ENCODE measurements at regions not wholly inside any gene's neighbourhood (a gene's known extent, or its start where the extent isn't known, plus 50 kb on each side); places are given as distances from the start of the nearest gene placed in this dataset.

DNA sequence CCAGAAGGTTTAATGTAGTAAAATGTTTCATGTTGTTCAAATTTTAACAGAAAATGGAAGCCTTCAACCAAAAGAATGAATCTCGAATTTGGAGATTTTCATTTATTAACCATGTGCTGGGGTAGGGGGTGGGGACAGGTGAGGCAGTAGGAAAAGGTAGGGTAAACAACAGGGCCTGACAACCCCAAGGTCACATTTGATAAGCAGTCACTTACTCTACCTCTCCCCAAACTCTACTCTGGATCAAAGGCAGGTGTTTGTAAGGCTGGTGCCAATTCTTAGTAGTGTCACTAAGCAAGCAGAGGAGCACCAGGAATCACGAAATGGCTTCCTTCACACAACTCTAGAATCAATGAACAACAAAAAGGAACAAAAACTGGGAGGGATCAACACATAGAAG is 138.0 kb downstream of the ZFAND4 start:
- no peak for TF ChIP-seq CTCF (IDR thresholded peaks at IDR 0.05; ENCODE audit: extremely low read depth, low read depth, low read length)
- peaks cover 10% of the 10 kb centered on the region for H4K20me1 ChIP-seq (ENCODE audit: insufficient read depth, low read length)
- H3K79me2 ChIP-seq (ENCODE audit: insufficient read depth, low read length): no peaks in the 10 kb centered on the region
- H3K4me2 ChIP-seq (ENCODE audit: insufficient read depth, low read length): no peak overlapping the region
- no peaks in the 10 kb centered on the region for H3K27me3 ChIP-seq (ENCODE audit: insufficient read depth, low read length)
- H3K9me3 ChIP-seq (ENCODE audit: low read depth, low read length): no peaks in the 10 kb centered on the region
- no peak for DNase-seq (ENCODE audit: insufficient read length, low spot score, missing footprints)
- H3K27ac ChIP-seq (ENCODE audit: low read depth, low read length): no peak overlapping the region
- no peak overlapping the region for H3K4me3 ChIP-seq (ENCODE audit: insufficient read depth, low read length)
- no peaks in the 10 kb centered on the region for H3K4me1 ChIP-seq (ENCODE audit: insufficient read depth, low read length)
- no peaks in the 10 kb centered on the region for H3K36me3 ChIP-seq (ENCODE audit: insufficient read depth, low read length)
- no peak overlapping the region for H2AFZ ChIP-seq (ENCODE audit: low read length)

- H3K9me3 ChIP-seq (ENCODE audit: low read depth, low read length): no peaks in the 10 kb centered on the region
- no peaks in the 10 kb centered on the region for H3K36me3 ChIP-seq (ENCODE audit: insufficient read depth, low read length)
- H4K20me1 ChIP-seq (ENCODE audit: insufficient read depth, low read length): peaks cover 10% of the 10 kb centered on the region
- no peaks in the 10 kb centered on the region for H3K4me1 ChIP-seq (ENCODE audit: insufficient read depth, low read length)
- H3K79me2 ChIP-seq (ENCODE audit: insufficient read depth, low read length): no peaks in the 10 kb centered on the region
- no peak overlapping the region for H3K27ac ChIP-seq (ENCODE audit: low read depth, low read length)
- TF ChIP-seq CTCF (IDR thresholded peaks at IDR 0.05; ENCODE audit: extremely low read depth, low read depth, low read length): no peak
- no peak overlapping the region for H2AFZ ChIP-seq (ENCODE audit: low read length)
- no peak overlapping the region for H3K4me3 ChIP-seq (ENCODE audit: insufficient read depth, low read length)
- no peak overlapping the region for H3K4me2 ChIP-seq (ENCODE audit: insufficient read depth, low read length)
- no peak for DNase-seq (ENCODE audit: insufficient read length, low spot score, missing footprints)
- no peaks in the 10 kb centered on the region for H3K27me3 ChIP-seq (ENCODE audit: insufficient read depth, low read length)
These were observed 140.1 kb downstream of the ZFAND4 start for GRCh38 chr10:45532480-45532879.

- Histone ChIP-seq H3K27me3 (ENCODE audit: insufficient read depth, low read length) (no peaks in the 10 kb centered on the region), H3K4me2 (ENCODE audit: insufficient read depth, low read length) (no peak overlapping the region), H3K9me3 (ENCODE audit: low read depth, low read length) (no peaks in the 10 kb centered on the region), H2AFZ (ENCODE audit: low read length) (no peak overlapping the region), H3K27ac (ENCODE audit: low read depth, low read length) (no peak overlapping the region), H3K4me1 (ENCODE audit: insufficient read depth, low read length) (no peaks in the 10 kb centered on the region), H4K20me1 (ENCODE audit: insufficient read depth, low read length) (peaks cover 9% of the 10 kb centered on the region), H3K36me3 (ENCODE audit: insufficient read depth, low read length) (no peaks in the 10 kb centered on the region), H3K79me2 (ENCODE audit: insufficient read depth, low read length) (no peaks in the 10 kb centered on the region), H3K4me3 (ENCODE audit: insufficient read depth, low read length) (no peak overlapping the region)
- TF ChIP-seq CTCF (IDR thresholded peaks at IDR 0.05; ENCODE audit: extremely low read depth, low read depth, low read length): no peak
- no peak for DNase-seq (ENCODE audit: insufficient read length, low spot score, missing footprints)
These were observed 146.2 kb downstream of the ZFAND4 start for GRCh38 chr10:45526309-45526905.

GRCh38 chr10:45520476-45520875 is 146.5 kb downstream of the ALOX5 start:
- no peak overlapping the region for H3K4me2 ChIP-seq (ENCODE audit: insufficient read depth, low read length)
- H3K36me3 ChIP-seq (ENCODE audit: insufficient read depth, low read length): no peaks in the 10 kb centered on the region
- H3K79me2 ChIP-seq (ENCODE audit: insufficient read depth, low read length): peaks cover 5% of the 10 kb centered on the region
- no peaks in the 10 kb centered on the region for H3K9me3 ChIP-seq (ENCODE audit: low read depth, low read length)
- no peaks in the 10 kb centered on the region for H3K4me1 ChIP-seq (ENCODE audit: insufficient read depth, low read length)
- H4K20me1 ChIP-seq (ENCODE audit: insufficient read depth, low read length): peaks cover 34% of the 10 kb centered on the region
- no peak overlapping the region for H3K4me3 ChIP-seq (ENCODE audit: insufficient read depth, low read length)
- TF ChIP-seq CTCF (IDR thresholded peaks at IDR 0.05; ENCODE audit: extremely low read depth, low read depth, low read length): no peak
- H2AFZ ChIP-seq (ENCODE audit: low read length): no peak overlapping the region
- H3K27ac ChIP-seq (ENCODE audit: low read depth, low read length): no peak overlapping the region
- H3K27me3 ChIP-seq (ENCODE audit: insufficient read depth, low read length): no peaks in the 10 kb centered on the region
- no peak for DNase-seq (ENCODE audit: insufficient read length, low spot score, missing footprints)

All from osteoblast (primary cell).